HG02642 (cell line): ENCODE measurements at regions not wholly inside any gene's neighbourhood (a gene's known extent, or its start where the extent isn't known, plus 50 kb on each side); places are given as distances from the start of the nearest gene placed in this dataset.

ENCODE experiments used
- ATAC-seq: cut with Tn5 transposase; IDR thresholded peaks from one replicate; pipeline ENCODE4 v1.9.1; 2021; ENCODE audit warnings: mild to moderate bottlenecking; ENCODE audit not compliant: unreplicated experiment, poor library complexity

- peak; percentile 47 for ATAC-seq
Measured at GRCh38 chr18:2354292-2354691, 217.0 kb downstream of the METTL4 start.

DNA sequence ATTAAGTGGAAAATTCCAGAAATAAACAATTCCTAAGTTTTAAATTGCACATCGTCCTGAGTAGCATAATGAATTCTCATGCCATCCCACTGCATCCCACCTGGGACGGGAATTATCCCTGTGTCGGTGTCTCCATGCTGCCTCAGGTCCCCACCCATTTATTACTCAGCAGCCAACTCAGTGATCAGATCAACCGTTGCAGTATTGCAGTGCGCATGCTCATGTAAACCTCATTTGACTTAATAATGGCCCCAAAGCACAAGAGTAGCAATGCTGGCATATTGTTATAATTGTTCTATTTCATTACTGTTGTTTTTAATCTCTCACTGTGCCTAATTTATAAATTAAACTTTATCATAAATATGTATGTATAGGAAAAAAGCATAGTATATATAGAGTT, 214.4 kb downstream of the METTL4 start:
- ATAC-seq = no peak

- ATAC-seq = no peak
Measured at GRCh38 chr18:2360861-2361260, 210.4 kb downstream of the METTL4 start.

DNA sequence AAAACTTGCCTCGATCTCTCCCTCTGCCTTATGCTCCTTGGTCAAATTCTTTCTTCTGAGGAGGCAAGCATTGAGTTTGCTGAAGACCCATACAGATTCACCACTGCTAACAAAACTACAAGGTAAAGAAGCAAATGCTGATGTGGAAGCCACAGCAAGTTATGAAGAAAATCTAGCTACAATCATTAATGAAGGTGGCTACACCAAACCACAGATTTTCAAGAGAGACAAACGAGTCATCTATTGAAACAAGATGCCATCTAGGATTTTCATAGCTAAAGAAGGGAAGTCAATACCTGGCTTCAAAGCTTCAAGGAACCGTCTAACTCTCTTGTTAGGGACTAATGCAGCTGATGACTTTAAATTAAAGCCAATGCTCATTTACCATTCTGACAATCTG, 203.2 kb downstream of the METTL4 start:
- ATAC-seq = no peak

GRCh38 chr18:2376707-2377106, 194.6 kb downstream of the METTL4 start:
- ATAC-seq = no peak

DNA sequence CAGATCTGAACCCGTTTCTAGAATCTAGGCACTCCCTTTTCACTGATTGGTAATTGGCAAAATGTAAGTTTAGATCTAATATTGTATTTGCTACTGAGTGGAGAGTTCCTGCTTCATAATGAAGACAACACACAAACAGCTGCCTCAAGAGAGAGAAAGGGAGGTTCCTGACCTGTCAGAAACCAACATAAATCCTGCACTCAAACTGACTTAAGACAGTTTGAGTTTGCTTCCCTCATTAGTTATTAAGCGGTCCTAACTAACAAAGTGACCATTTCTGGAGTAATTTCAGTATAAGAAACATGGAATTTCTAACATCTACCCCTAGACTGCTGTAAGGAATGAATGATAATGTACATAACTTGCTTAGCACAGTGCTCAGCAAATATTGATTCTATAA, 191.2 kb downstream of the METTL4 start:
- no peak for ATAC-seq

DNA sequence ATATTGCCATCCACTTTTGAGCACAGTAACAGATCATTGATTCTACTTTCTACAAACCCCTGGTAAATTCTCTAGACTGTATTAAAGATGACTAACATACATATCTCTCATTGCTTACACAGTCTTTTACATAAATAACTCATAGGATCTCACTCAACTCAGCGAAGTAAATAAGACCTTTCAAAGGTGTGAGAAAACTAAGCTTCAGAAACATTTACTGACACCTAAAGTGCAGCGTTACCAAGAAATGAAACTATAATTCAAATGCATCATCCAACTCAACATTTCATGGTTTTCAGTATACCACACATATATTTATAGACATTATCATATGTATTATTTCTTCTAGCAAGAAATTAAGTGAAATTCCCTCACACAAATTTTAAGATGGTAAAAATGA, 189.8 kb downstream of the METTL4 start:
- no peak for ATAC-seq

GRCh38 chr18:2387588-2387987, 183.7 kb downstream of the METTL4 start:
- ATAC-seq = no peak

DNA sequence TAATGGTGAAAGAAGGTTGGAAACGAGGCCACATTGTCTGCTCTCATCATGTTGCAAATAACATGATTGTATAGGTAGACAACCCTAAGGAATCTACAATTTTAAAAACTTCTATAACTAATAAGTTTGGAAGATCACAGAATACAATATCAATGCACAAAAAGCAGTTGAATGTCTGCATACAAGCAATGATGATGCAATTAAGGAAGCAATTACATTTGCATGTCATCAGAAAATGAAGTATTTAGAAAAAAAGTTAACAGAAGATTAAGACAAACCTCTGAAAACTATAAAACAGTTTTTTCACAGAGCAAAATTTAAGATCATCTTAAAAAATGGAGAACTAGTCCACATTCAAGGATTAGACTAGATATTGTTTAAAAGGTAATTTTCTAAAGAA, 181.1 kb downstream of the METTL4 start:
- ATAC-seq = no peak

- no peak for ATAC-seq
Measured at GRCh38 chr18:2391470-2391869, 179.8 kb downstream of the METTL4 start.

DNA sequence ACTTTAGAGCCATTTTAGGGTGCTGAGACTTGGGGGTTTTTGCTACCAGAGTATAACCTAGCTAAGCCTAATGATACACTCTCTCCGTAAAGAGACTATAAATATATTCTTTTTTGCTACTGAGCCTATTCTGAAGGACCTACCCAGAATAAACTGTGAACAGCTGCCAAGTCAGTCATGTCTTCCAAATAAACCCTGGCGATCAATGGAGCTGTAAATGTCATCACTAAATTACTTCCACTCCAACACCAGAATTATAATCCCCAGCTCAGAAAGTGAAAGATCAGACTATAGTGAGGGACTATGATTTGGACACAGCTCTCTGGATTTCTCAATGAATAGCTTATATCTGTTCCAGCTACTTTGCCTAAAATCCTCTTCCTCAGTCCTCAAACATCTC, 178.9 kb downstream of the METTL4 start:
- no peak for ATAC-seq

DNA sequence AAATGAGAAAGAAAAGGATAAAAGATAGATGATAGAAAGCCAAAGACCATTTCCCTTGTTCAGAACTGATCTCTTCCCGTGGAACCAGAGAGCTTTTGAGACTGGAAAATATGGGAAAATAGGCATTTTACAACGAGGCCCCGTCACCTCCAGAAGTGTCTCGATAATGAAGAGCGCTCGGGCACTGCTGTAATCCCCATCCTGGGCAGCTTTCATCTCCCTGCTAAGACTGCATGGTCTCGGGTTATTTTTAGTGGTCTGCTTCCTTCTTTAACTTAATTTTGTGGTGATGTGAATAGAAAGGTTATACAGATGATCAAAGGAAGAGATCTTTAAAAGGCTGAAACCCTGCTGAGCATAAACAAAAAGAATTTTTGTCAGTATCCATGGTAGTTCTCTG, 176.6 kb downstream of the METTL4 start:
- ATAC-seq = no peak

GRCh38 chr18:2395427-2396161, 175.7 kb downstream of the METTL4 start:
- peak; percentile 80 for ATAC-seq

DNA sequence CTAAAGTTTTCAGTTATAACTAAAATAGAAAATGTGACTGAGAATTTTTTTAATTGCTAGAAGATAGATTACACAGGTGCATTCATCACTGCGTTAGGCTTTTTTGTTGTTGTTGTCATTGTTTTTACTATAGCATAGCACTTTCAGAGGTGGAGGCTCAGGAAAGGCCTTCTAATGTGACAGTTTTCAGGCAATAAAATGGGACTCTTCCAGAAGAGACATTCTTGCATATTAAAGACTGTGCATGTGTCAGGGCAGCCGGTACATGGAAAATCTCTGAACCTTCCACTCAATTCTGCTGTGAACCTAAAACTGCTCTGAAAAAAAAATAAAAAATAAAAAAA, 175.2 kb downstream of the METTL4 start:
- peak; percentile 21 for ATAC-seq

DNA sequence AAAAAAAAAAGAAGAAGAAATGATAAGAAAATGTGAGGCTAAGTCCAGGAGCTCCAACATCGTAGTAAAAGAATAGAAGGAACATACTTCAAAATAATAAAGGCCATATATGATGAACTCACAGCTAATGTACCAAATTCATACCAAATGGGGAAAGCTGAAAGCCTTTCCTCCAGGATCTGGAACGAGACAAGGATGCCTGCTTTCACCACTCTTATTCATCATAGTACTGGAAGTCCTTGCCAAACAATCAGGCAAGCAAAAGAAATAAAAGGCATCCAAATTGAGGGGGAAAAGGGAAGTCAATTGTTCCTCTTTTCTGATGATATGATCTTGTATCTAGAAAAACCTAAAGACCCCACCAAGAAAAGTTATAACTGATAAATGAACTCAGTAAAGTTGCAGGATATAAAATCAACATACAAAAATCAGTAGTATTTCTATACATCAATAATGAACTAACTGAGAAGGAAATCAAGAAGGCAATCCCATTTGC, 170.6 kb downstream of the METTL4 start:
- ATAC-seq = no peak

DNA sequence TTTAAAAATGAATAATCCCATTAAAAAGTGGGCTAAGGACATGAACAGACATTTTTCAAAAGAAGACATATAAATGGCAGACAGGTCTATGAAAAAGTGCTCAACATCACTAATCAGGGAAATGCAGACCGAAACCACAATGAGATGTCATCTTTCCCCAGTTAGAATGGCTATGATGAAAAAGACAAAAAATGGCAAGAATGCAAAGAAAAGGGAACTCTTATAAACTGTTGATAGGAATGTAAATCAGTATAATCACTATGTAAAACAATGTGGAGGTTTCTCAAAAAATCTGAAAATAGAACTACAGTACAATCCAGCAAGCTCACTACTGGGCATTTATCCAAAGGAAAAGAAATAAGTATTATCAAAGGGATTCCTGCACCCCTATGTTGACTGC, 169.2 kb downstream of the METTL4 start:
- ATAC-seq = no peak

- no peak for ATAC-seq
Measured at GRCh38 chr18:2406544-2406943, 164.8 kb downstream of the METTL4 start.

DNA sequence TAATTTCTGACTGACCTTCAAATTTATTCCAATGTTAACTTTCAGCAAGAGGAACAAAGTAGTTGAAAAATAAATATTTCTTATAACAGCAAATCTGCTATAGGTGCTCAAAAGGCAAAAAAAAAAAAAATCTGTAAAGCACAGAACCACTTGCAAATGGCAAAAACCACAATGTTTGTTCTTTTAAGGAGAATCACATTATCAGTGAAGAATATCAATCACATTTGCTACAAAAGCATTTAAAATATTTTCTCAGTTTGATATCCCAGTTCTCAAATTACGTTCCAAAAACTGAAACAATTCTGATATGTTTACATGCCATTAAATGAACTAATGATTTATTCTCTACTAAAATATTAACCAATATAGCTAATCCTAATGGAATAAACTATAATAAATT, 163.3 kb downstream of the METTL4 start:
- ATAC-seq = no peak

- ATAC-seq = no peak
Measured at GRCh38 chr18:2409906-2410305, 161.4 kb downstream of the METTL4 start.

DNA sequence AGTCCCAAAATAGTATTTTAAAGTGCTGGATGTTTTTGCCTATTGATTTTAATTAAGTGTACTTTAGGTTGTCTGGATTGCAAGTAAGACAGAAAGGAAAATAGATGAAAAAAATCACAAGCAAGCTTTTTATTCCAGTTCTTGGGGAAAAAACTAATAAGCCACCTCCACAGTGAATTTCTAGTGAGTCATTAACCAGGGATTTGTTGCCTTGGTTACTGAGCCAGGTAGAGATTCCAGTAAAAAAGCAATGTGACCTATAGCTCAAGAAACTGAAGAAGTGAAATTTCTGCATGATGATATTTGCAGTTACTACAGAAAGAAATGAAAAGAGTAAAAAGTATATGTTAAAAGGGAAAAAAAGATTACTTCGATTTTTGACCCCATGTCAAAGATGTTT, 160.6 kb downstream of the METTL4 start:
- ATAC-seq = no peak

DNA sequence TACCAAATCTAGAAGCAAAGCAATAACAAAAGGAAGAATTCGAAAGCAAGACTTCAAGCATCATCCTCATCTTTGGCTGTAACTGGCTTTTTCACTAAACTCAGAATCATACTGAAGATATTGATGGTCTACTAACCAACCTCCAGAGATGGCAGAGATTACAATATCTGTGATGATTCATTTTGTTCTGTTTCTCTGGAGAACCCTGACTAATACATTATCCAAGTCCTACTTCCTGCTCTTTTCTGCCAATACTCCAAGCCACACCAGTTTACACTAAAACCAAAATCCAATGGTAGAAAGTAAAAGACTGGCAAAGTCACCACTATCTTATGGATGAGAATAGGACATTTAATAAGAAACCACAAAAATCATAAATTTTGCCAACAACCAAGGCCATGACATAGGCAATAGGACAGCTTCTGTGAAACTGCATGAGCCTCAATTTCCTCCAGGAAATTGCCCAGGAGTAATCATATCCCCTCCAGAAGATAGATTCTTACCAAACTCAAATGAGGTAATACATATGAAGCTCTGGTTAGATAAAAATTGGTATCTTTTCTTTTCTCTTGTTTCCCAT, 159.8 kb downstream of the METTL4 start:
- ATAC-seq = no peak

GRCh38 chr18:2412281-2412680, 159.0 kb downstream of the METTL4 start:
- ATAC-seq = no peak
